ENCODE measurements at regions not wholly inside any gene's neighbourhood (a gene's known extent, or its start where the extent isn't known, plus 50 kb on each side); places are given as distances from the start of the nearest gene placed in this dataset.
"Not testable (repeated sequence)": the region's sequence is repeated elsewhere in the genome, so short reads cannot be mapped to it uniquely, and the experiment has no call there.

DNA sequence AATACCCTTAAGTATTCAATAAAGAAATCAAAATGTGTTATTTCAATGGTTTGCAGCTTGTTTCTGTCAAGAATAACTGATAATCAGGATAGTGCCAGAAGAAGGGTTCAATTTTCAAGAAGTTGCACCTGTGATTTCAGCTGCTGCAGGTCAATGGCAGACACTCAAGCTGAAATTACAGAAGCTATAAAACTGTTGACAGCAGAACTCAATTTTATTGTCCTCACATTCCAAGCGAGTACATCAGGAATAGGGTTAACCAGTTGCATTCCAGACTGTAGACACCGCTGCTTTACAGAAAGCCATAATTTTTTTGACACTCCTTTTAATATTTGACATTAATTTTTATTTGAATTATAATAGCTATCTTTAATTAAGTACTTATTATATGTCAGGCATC, 364.1 kb downstream of the CGGBP1 start:
- TF ChIP-seq, protein P1, sequence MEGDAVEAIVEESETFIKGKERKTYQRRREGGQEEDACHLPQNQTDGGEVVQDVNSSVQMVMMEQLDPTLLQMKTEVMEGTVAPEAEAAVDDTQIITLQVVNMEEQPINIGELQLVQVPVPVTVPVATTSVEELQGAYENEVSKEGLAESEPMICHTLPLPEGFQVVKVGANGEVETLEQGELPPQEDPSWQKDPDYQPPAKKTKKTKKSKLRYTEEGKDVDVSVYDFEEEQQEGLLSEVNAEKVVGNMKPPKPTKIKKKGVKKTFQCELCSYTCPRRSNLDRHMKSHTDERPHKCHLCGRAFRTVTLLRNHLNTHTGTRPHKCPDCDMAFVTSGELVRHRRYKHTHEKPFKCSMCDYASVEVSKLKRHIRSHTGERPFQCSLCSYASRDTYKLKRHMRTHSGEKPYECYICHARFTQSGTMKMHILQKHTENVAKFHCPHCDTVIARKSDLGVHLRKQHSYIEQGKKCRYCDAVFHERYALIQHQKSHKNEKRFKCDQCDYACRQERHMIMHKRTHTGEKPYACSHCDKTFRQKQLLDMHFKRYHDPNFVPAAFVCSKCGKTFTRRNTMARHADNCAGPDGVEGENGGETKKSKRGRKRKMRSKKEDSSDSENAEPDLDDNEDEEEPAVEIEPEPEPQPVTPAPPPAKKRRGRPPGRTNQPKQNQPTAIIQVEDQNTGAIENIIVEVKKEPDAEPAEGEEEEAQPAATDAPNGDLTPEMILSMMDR (IDR thresholded peaks at IDR 0.05; ENCODE audit: unreplicated experiment), result no peak
- H3K27me3 Mint-ChIP-seq (ENCODE audit: unreplicated experiment), result no peaks in the 10 kb centered on the region
- no peak overlapping the region for H3K27ac Mint-ChIP-seq (ENCODE audit: unreplicated experiment)
- no peak for DNase-seq (ENCODE audit: low spot score)
- H3K4me1 Mint-ChIP-seq (ENCODE audit: unreplicated experiment), result no peaks in the 10 kb centered on the region
- H3K4me3 Mint-ChIP-seq (ENCODE audit: unreplicated experiment), result no peak overlapping the region
- no peaks in the 10 kb centered on the region for H3K9me3 Mint-ChIP-seq (ENCODE audit: unreplicated experiment)
- no peaks in the 10 kb centered on the region for H3K36me3 Mint-ChIP-seq (ENCODE audit: low read depth, unreplicated experiment)

DNA sequence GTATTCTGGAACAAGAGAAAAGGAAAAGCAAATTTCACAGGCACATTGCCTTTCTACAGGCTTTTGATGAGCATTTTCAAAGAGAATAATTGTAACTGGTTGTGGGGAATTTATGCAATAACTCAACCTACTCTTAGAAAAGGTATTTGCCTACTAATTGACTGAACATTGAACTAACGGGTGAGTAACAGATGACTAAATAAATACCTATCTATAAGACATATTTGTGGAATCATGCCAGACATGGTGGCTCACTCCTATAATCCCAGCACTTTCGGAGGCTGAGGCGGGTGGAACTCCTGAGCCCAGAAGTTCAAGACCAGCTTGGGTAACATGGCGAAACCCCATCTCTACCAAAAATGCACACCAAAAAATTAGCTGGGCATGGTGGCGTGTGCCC, 367.7 kb downstream of the CGGBP1 start:
- no peaks in the 10 kb centered on the region for H3K36me3 Mint-ChIP-seq (ENCODE audit: low read depth, unreplicated experiment)
- H3K9me3 Mint-ChIP-seq (ENCODE audit: unreplicated experiment), result no peaks in the 10 kb centered on the region
- no peak for DNase-seq (ENCODE audit: low spot score)
- H3K27me3 Mint-ChIP-seq (ENCODE audit: unreplicated experiment), result no peaks in the 10 kb centered on the region
- TF ChIP-seq, protein P1 (IDR thresholded peaks at IDR 0.05; ENCODE audit: unreplicated experiment), result no peak
- no peak overlapping the region for H3K27ac Mint-ChIP-seq (ENCODE audit: unreplicated experiment)
- H3K4me3 Mint-ChIP-seq (ENCODE audit: unreplicated experiment), result no peak overlapping the region
- H3K4me1 Mint-ChIP-seq (ENCODE audit: unreplicated experiment), result no peaks in the 10 kb centered on the region

DNA sequence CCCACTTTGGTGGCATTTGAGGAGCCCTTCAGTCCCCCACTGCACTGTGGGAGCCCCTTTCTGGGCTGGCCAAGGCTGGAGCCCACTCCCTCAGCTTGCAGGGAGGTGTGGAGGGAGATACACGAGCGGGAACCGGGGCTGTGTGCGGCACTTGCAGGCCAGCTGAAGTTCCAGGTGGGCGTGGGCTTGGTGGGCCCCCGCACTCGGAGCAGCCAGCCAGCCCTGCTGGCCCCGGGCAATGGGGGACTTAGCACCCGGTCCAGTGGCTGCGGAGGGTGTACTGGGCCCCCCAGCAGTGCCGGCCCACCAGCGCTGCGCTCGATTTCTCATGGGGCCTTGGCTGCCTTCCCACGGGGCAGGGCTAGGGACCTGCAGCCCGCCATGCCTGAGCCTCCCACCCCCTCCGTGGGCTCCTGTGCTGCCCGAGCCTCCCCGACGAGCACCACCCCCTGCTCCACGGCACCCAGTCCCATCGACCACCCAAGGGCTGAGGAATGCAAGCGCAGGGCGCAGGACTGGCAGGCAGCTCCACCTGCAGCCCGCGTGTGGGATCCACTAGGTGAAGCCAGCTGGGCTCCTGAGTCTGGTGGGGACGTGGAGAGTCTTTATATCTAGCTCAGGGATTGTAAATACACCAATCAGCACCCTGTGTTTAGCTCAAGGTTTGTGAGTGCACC, 379.7 kb downstream of the CGGBP1 start:
- not testable (repeated sequence) for H3K9me3 Mint-ChIP-seq (ENCODE audit: unreplicated experiment); H3K27ac Mint-ChIP-seq (ENCODE audit: unreplicated experiment); H3K36me3 Mint-ChIP-seq (ENCODE audit: low read depth, unreplicated experiment); DNase-seq (ENCODE audit: low spot score); H3K27me3 Mint-ChIP-seq (ENCODE audit: unreplicated experiment); H3K4me3 Mint-ChIP-seq (ENCODE audit: unreplicated experiment); H3K4me1 Mint-ChIP-seq (ENCODE audit: unreplicated experiment)

DNA sequence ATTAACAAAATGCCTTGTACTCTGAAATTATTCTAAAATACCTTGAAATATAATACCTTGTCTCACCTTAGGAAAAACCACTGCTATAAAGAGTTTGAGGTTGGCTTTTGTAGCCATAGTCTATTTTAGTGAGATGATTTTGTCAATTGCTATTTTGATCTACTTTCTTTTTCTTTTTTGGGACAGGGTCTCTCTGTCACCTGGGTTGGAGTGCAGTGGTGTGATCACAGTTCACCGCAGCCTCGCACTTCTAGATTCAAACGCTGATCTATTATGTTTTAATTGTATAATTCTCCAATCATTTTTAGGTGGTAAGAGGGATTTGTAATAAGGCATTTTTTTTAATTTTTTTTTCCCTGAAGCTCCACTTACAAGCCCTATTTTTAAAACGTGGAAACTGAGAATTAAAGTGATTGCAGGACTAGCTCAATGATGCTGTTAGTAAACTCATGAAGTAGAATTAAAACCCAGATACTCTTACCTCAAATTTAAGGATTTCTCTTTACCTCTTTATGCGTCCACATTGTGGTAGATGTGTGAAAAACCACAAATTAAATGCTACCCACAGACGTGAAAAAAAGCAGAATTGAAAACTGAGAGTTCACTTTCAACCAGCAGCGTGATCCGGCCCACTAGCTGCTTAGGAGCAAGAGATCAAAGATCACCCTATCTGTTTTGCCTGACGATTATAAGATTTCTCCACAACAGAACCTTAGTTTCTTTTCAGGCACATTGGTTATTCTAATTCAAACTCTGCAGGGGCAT, 384.2 kb downstream of the CGGBP1 start:
- Mint-ChIP-seq H3K9me3 (ENCODE audit: unreplicated experiment) (no peaks in the 10 kb centered on the region), H3K27ac (ENCODE audit: unreplicated experiment) (no peak overlapping the region), H3K4me1 (ENCODE audit: unreplicated experiment) (no peaks in the 10 kb centered on the region), H3K27me3 (ENCODE audit: unreplicated experiment) (no peaks in the 10 kb centered on the region), H3K4me3 (ENCODE audit: unreplicated experiment) (no peak overlapping the region), H3K36me3 (ENCODE audit: low read depth, unreplicated experiment) (no peaks in the 10 kb centered on the region)
- DNase-seq (ENCODE audit: low spot score), result no peak
- TF ChIP-seq, protein P1 (IDR thresholded peaks at IDR 0.05; ENCODE audit: unreplicated experiment), result no peak

DNA sequence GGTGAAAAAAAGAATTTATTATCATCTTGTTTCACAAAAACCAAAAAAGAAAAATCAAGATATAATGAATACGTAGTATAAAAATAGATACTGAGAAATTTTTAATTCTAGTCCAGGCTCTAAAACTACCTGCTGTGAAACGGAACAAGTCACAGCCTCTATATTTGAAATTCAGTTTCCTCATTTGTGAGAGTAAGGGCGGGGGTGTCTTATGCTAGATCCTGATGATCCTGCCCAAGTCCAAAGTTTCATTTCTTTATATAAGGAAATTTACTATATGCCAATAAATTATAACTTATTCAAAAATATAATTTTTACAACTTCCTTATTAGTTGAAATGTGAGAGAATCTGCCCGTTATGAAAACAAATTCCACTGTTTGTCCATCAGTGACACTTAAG, 385.7 kb downstream of the CGGBP1 start:
- no peak for DNase-seq (ENCODE audit: low spot score)
- Mint-ChIP-seq H3K9me3 (ENCODE audit: unreplicated experiment) (no peaks in the 10 kb centered on the region), H3K4me1 (ENCODE audit: unreplicated experiment) (no peaks in the 10 kb centered on the region), H3K27ac (ENCODE audit: unreplicated experiment) (no peak overlapping the region), H3K36me3 (ENCODE audit: low read depth, unreplicated experiment) (no peaks in the 10 kb centered on the region), H3K27me3 (ENCODE audit: unreplicated experiment) (no peaks in the 10 kb centered on the region), H3K4me3 (ENCODE audit: unreplicated experiment) (no peak overlapping the region)
- TF ChIP-seq, protein P1 (IDR thresholded peaks at IDR 0.05; ENCODE audit: unreplicated experiment), result no peak

All from endothelial cell (in vitro differentiated cells).